Tibial nerve (tissue), 4 donors: ENCODE measurements at regions not wholly inside any gene's neighbourhood (a gene's known extent, or its start where the extent isn't known, plus 50 kb on each side); places are given as distances from the start of the nearest gene placed in this dataset.

Experiments used
- EP300 ChIP-seq, 2 donors: sonication (generic); formaldehyde crosslinking; IDR thresholded peaks; one replicate each; pipeline ENCODE4 v1.6.1; 2017; ENCODE audit warnings: antibody characterized with exemption in 2 of 2, mild to moderate bottlenecking in 1 of 2
- POLR2A ChIP-seq, 2 donors: fragments of 450-650 bp; IDR thresholded peaks; one replicate each; pipeline ENCODE4 v1.6.1; 2017; ENCODE audit warnings: antibody characterized with exemption in 2 of 2, mild to moderate bottlenecking in 2 of 2, moderate library complexity in 2 of 2
- TF ChIP-seq, protein P1 (sequence below), 5 experiments: fragments of 200-600 bp in 3 of 5; fragments of 450-650 bp in 2 of 5; sonication (generic) in 3 of 5; IDR thresholded peaks; one replicate each; pipeline ENCODE4 v1.5.1; 2016 to 2019; ENCODE audit warnings: antibody characterized with exemption in 5 of 5, mild to moderate bottlenecking in 3 of 5, moderate library complexity in 2 of 5

DNA sequence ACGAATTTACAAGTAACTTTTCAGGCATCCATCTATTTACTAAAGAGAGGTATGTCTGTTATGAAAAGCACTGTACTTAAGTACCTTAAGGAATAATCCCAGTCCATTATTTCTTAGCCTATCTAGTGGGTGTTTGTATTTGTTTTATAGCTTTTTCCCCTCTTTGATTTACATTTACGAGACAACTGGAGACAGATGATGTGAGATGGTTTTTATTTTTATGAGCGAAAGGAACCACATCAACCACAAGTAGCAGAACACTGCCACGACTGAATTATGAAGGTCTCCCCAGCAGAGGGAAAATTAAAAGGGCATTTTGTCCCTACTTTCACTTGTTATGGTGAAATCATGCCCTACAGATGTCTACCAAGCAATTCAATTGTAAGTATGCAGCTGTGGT lies 357.8 kb downstream of the NFIB start:
- TF ChIP-seq, protein P1, sequence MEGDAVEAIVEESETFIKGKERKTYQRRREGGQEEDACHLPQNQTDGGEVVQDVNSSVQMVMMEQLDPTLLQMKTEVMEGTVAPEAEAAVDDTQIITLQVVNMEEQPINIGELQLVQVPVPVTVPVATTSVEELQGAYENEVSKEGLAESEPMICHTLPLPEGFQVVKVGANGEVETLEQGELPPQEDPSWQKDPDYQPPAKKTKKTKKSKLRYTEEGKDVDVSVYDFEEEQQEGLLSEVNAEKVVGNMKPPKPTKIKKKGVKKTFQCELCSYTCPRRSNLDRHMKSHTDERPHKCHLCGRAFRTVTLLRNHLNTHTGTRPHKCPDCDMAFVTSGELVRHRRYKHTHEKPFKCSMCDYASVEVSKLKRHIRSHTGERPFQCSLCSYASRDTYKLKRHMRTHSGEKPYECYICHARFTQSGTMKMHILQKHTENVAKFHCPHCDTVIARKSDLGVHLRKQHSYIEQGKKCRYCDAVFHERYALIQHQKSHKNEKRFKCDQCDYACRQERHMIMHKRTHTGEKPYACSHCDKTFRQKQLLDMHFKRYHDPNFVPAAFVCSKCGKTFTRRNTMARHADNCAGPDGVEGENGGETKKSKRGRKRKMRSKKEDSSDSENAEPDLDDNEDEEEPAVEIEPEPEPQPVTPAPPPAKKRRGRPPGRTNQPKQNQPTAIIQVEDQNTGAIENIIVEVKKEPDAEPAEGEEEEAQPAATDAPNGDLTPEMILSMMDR (IDR thresholded peaks at IDR 0.05): no peak
- TF ChIP-seq POLR2A (IDR thresholded peaks at IDR 0.05) (no peak), EP300 (IDR thresholded peaks at IDR 0.05) (no peak)
